Skeletal muscle satellite cell (primary cell): ENCODE measurements at regions not wholly inside any gene's neighbourhood (a gene's known extent, or its start where the extent isn't known, plus 50 kb on each side); places are given as distances from the start of the nearest gene placed in this dataset.

Experiments used
- H3K27me3 ChIP-seq: 2 replicates; pipeline ENCODE4 v1.7.0; 2013; ENCODE audit warnings: low read length; ENCODE audit not compliant: control insufficient read depth, insufficient read depth
- H3K36me3 ChIP-seq: 2 replicates; pipeline ENCODE4 v1.7.0; 2013; ENCODE audit warnings: mild to moderate bottlenecking, control low read depth, low read length; ENCODE audit not compliant: insufficient read depth
- H3K4me1 ChIP-seq: 2 replicates; pipeline ENCODE4 v1.7.0; 2013; ENCODE audit warnings: low read length; ENCODE audit not compliant: control insufficient read depth, insufficient read depth
- H3K4me2 ChIP-seq: 2 replicates; pipeline ENCODE4 v1.7.0; 2013; ENCODE audit warnings: mild to moderate bottlenecking, low read length
- H3K4me3 ChIP-seq: 2 replicates; pipeline ENCODE4 v1.7.0; 2013; ENCODE audit warnings: low read length
- H3K9ac ChIP-seq: 2 replicates; pipeline ENCODE4 v1.7.0; 2013; ENCODE audit warnings: mild to moderate bottlenecking, low read depth, low read length, moderate library complexity
- H3K9me3 ChIP-seq: replicated peaks from 2 replicates; pipeline ENCODE4 v1.7.0; 2013; ENCODE audit warnings: mild to moderate bottlenecking, control low read depth, low read length

- peaks cover 3% of the 10 kb centered on the region for H3K9me3 ChIP-seq
- no peak overlapping the region for H3K4me3 ChIP-seq
- no peaks in the 10 kb centered on the region for H3K27me3 ChIP-seq
- no peaks in the 10 kb centered on the region for H3K36me3 ChIP-seq
- no peak overlapping the region for H3K9ac ChIP-seq
- no peaks in the 10 kb centered on the region for H3K4me1 ChIP-seq
- no peak overlapping the region for H3K4me2 ChIP-seq
These were observed 626.1 kb upstream of the SLITRK6 start for GRCh38 chr13:86425170-86425815.

GRCh38 chr13:86426437-86426836 is 627.2 kb upstream of the SLITRK6 start:
- peaks cover 3% of the 10 kb centered on the region for H3K9me3 ChIP-seq
- H3K4me1 ChIP-seq = no peaks in the 10 kb centered on the region
- no peak overlapping the region for H3K9ac ChIP-seq
- no peak overlapping the region for H3K4me3 ChIP-seq
- H3K27me3 ChIP-seq = no peaks in the 10 kb centered on the region
- H3K4me2 ChIP-seq = no peak overlapping the region
- no peaks in the 10 kb centered on the region for H3K36me3 ChIP-seq

GRCh38 chr13:86429756-86430155 is 630.5 kb upstream of the SLITRK6 start:
- no peaks in the 10 kb centered on the region for H3K27me3 ChIP-seq
- H3K4me1 ChIP-seq = no peaks in the 10 kb centered on the region
- H3K9me3 ChIP-seq = peaks cover 3% of the 10 kb centered on the region
- no peaks in the 10 kb centered on the region for H3K36me3 ChIP-seq
- no peak overlapping the region for H3K4me2 ChIP-seq
- no peak overlapping the region for H3K9ac ChIP-seq
- H3K4me3 ChIP-seq = no peak overlapping the region

- Histone ChIP-seq H3K4me2 (no peak overlapping the region), H3K4me1 (no peaks in the 10 kb centered on the region), H3K4me3 (no peak overlapping the region), H3K27me3 (no peaks in the 10 kb centered on the region), H3K9me3 (no peaks in the 10 kb centered on the region), H3K36me3 (no peaks in the 10 kb centered on the region), H3K9ac (no peak overlapping the region)
These were observed 638.8 kb upstream of the SLITRK6 start for GRCh38 chr13:86438034-86438433.

- peaks cover 3% of the 10 kb centered on the region for H3K9me3 ChIP-seq
- H3K27me3 ChIP-seq = no peaks in the 10 kb centered on the region
- H3K4me1 ChIP-seq = no peaks in the 10 kb centered on the region
These were observed 646.0 kb upstream of the SLITRK6 start for GRCh38 chr13:86445206-86445605.

GRCh38 chr13:86445672-86446071 is 646.5 kb upstream of the SLITRK6 start:
- no peak overlapping the region for H3K4me2 ChIP-seq
- peaks cover 4% of the 10 kb centered on the region for H3K9me3 ChIP-seq
- H3K27me3 ChIP-seq = no peaks in the 10 kb centered on the region
- no peak overlapping the region for H3K4me3 ChIP-seq
- no peak overlapping the region for H3K9ac ChIP-seq
- no peaks in the 10 kb centered on the region for H3K4me1 ChIP-seq
- no peaks in the 10 kb centered on the region for H3K36me3 ChIP-seq

More at GRCh38 chr13:86445206-86445605, 646.0 kb upstream of the SLITRK6 start:
- H3K4me2 ChIP-seq = no peak overlapping the region
- no peak overlapping the region for H3K4me3 ChIP-seq
- no peak overlapping the region for H3K9ac ChIP-seq
- H3K36me3 ChIP-seq = no peaks in the 10 kb centered on the region

- H3K4me2 ChIP-seq = no peak overlapping the region
- H3K4me1 ChIP-seq = no peaks in the 10 kb centered on the region
- H3K4me3 ChIP-seq = no peak overlapping the region
- no peak overlapping the region for H3K9ac ChIP-seq
- no peaks in the 10 kb centered on the region for H3K36me3 ChIP-seq
- no peaks in the 10 kb centered on the region for H3K27me3 ChIP-seq
- H3K9me3 ChIP-seq = peaks cover 4% of the 10 kb centered on the region
These were observed 647.1 kb upstream of the SLITRK6 start for GRCh38 chr13:86446311-86446710.

- Histone ChIP-seq H3K4me2 (no peak overlapping the region), H3K27me3 (no peaks in the 10 kb centered on the region), H3K4me1 (no peaks in the 10 kb centered on the region), H3K9ac (no peak overlapping the region), H3K4me3 (no peak overlapping the region), H3K36me3 (no peaks in the 10 kb centered on the region), H3K9me3 (peaks cover 4% of the 10 kb centered on the region)
These were observed 648.3 kb upstream of the SLITRK6 start for GRCh38 chr13:86447479-86447878.

- H3K4me1 ChIP-seq = no peaks in the 10 kb centered on the region
- no peak overlapping the region for H3K4me2 ChIP-seq
- H3K9me3 ChIP-seq = peaks cover 10% of the 10 kb centered on the region
- H3K4me3 ChIP-seq = no peak overlapping the region
- H3K27me3 ChIP-seq = no peaks in the 10 kb centered on the region
- no peak overlapping the region for H3K9ac ChIP-seq
- H3K36me3 ChIP-seq = no peaks in the 10 kb centered on the region
These were observed 662.8 kb upstream of the SLITRK6 start for GRCh38 chr13:86462011-86462410.

- no peaks in the 10 kb centered on the region for H3K36me3 ChIP-seq
- no peak overlapping the region for H3K9ac ChIP-seq
- peaks cover 4% of the 10 kb centered on the region for H3K9me3 ChIP-seq
- H3K4me1 ChIP-seq = no peaks in the 10 kb centered on the region
- H3K4me3 ChIP-seq = no peak overlapping the region
- H3K27me3 ChIP-seq = no peaks in the 10 kb centered on the region
- H3K4me2 ChIP-seq = no peak overlapping the region
These were observed 665.0 kb upstream of the SLITRK6 start for GRCh38 chr13:86464193-86464592.

- Histone ChIP-seq H3K9me3 (no peaks in the 10 kb centered on the region), H3K4me2 (no peak overlapping the region), H3K9ac (no peak overlapping the region), H3K4me1 (no peaks in the 10 kb centered on the region), H3K4me3 (no peak overlapping the region), H3K27me3 (no peaks in the 10 kb centered on the region), H3K36me3 (no peaks in the 10 kb centered on the region)
These were observed 675.8 kb upstream of the SLITRK6 start for GRCh38 chr13:86474971-86475370.

GRCh38 chr13:86476656-86477055 is 677.4 kb upstream of the SLITRK6 start:
- Histone ChIP-seq H3K4me3 (no peak overlapping the region), H3K27me3 (no peaks in the 10 kb centered on the region), H3K4me2 (no peak overlapping the region), H3K9ac (no peak overlapping the region), H3K4me1 (no peaks in the 10 kb centered on the region), H3K9me3 (no peaks in the 10 kb centered on the region), H3K36me3 (no peaks in the 10 kb centered on the region)
